ENCODE measurements at regions not wholly inside any gene's neighbourhood (a gene's known extent, or its start where the extent isn't known, plus 50 kb on each side); places are given as distances from the start of the nearest gene placed in this dataset.

- Histone ChIP-seq H3K4ac (replicated peaks; ENCODE audit: insufficient read length, low read depth, low read length) (no peak overlapping the region), H3K27me3 (replicated peaks in 1 of 4; ENCODE audit: control insufficient read depth in 3 of 4, extremely low read depth in 1 of 4, insufficient read depth in 3 of 4, low read length in 3 of 4) (no peaks in the 10 kb centered on the region), H3K9ac (replicated peaks in 1 of 4; ENCODE audit: extremely low read depth in 1 of 4, low read depth in 3 of 4, low read length in 3 of 4) (no peak overlapping the region), H3K14ac (ENCODE audit: insufficient read length) (no peak overlapping the region), H4K5ac (ENCODE audit: insufficient read length, low read depth, low read length) (no peak overlapping the region), H3K4me3 (ENCODE audit: extremely low read depth in 1 of 4, insufficient read depth in 2 of 4, low read depth in 3 of 4, low read length in 4 of 4) (no peak overlapping the region), H4K91ac (replicated peaks; ENCODE audit: insufficient read length, low read length) (no peak overlapping the region), H2AFZ (ENCODE audit: low read length) (no peak overlapping the region), H4K20me1 (replicated peaks in 1 of 2; ENCODE audit: control insufficient read depth in 1 of 2, insufficient read depth in 2 of 2, low read length in 2 of 2) (no peaks in the 10 kb centered on the region), H2BK15ac (ENCODE audit: low read length) (no peak overlapping the region), H3K4me1 (replicated peaks in 1 of 4; ENCODE audit: control insufficient read depth in 3 of 4, insufficient read depth in 4 of 4, low read length in 3 of 4) (no peaks in the 10 kb centered on the region), H2BK20ac (ENCODE audit: low read length) (no peak overlapping the region), H2BK12ac (ENCODE audit: low read depth, low read length) (no peak overlapping the region), H2BK5ac (ENCODE audit: low read depth, low read length) (no peak overlapping the region), H2BK120ac (replicated peaks; ENCODE audit: low read depth, low read length) (no peak overlapping the region), H3K23me2 (ENCODE audit: low read depth, low read length) (no peaks in the 10 kb centered on the region), H2AK5ac (ENCODE audit: low read depth, low read length) (no peak overlapping the region), H4K8ac (ENCODE audit: extremely low read depth, insufficient read depth, low read length) (no peak overlapping the region), H3K36me3 (ENCODE audit: control insufficient read depth in 2 of 4, insufficient read depth in 4 of 4, low read length in 3 of 4) (no peaks in the 10 kb centered on the region), H3K4me2 (ENCODE audit: insufficient read depth in 1 of 2, low read depth in 2 of 2, low read length in 2 of 2) (no peak overlapping the region), H3K23ac (ENCODE audit: insufficient read length) (no peak overlapping the region), H3K9me3 (ENCODE audit: insufficient read depth in 2 of 2, low read depth in 1 of 2, low read length in 1 of 2) (no peaks in the 10 kb centered on the region), H3K27ac (ENCODE audit: low read depth, low read length) (no peak overlapping the region), H3K56ac (replicated peaks; ENCODE audit: insufficient read length, low read depth, low read length) (no peak overlapping the region), H3K79me1 (ENCODE audit: low read depth, low read length) (no peaks in the 10 kb centered on the region), H3K18ac (ENCODE audit: extremely low read depth, low read length) (no peak overlapping the region), H3K79me2 (ENCODE audit: control insufficient read depth in 1 of 2, insufficient read depth in 2 of 2, low read length in 2 of 2) (no peaks in the 10 kb centered on the region)
- 96% methylated on average over 2 of the region's 2 CpGs; no CpG with 5 or more reads in 1 of the 2 experiments for WGBS, 2 experiments (ENCODE audit: extremely low coverage in 1 of 2, insufficient coverage in 1 of 2, insufficient read length in 1 of 2, insufficient replicate concordance in 2 of 2, low coverage in 1 of 2, low lambda C conversion rate in 2 of 2, missing lambda C conversion rate in 1 of 2)
- POLR2A ChIA-PET (ENCODE audit: partially characterized antibody) = interaction anchor here (0.7 kb wide), 1 partner anchor 13 kb away, joined by 3 read pairs; no protein-coding TSS in a partner anchor
- CTCF ChIA-PET (ENCODE audit: partially characterized antibody) = interaction anchor here (0.6 to 1.7 kb wide), 5 partner anchors 12 to 773 kb away, joined by 3 to 5 read pairs (median 3); no protein-coding TSS in a partner anchor
- no peak for DNase-seq (ENCODE audit: low read depth in 1 of 2, low spot score in 2 of 2)
- no peak for FAIRE-seq
- TF ChIP-seq USF2 (IDR thresholded peaks at IDR 0.05; ENCODE audit: low read length) (no peak), SP4 (IDR thresholded peaks at IDR 0.05; ENCODE audit: low read length) (no peak), SIN3A (conservative IDR thresholded peaks at IDR 0.05 in 1 of 2, IDR thresholded peaks at IDR 0.05 in 1 of 2; ENCODE audit: low read depth in 1 of 2, low read length in 2 of 2) (no peak), SUZ12 (IDR thresholded peaks at IDR 0.05; ENCODE audit: low read length) (no peak), CEBPB (IDR thresholded peaks at IDR 0.05; ENCODE audit: low read depth, low read length) (no peak), KDM4A (IDR thresholded peaks at IDR 0.05; ENCODE audit: low read depth, low read length, severe bottlenecking) (no peak), ASH2L (IDR thresholded peaks at IDR 0.05; ENCODE audit: low read length) (no peak), JUN (IDR thresholded peaks at IDR 0.05; ENCODE audit: low read depth, low read length) (no peak)
Observed at GRCh38 chr5:58273711-58274110, 186.2 kb downstream of the PLK2 start.

All from H1 (cell line).